Breast epithelium (tissue), 3 donors: ENCODE measurements at regions not wholly inside any gene's neighbourhood (a gene's known extent, or its start where the extent isn't known, plus 50 kb on each side); places are given as distances from the start of the nearest gene placed in this dataset.

Source experiments
- POLR2A ChIP-seq: fragments of 450-650 bp; IDR thresholded peaks from one replicate; pipeline ENCODE4 v1.6.1; 2016; ENCODE audit warnings: antibody characterized with exemption, mild to moderate bottlenecking, moderate library complexity
- POLR2AphosphoS5 ChIP-seq, 3 donors: sonication (generic); formaldehyde crosslinking; IDR thresholded peaks; one replicate each; pipeline ENCODE4 v1.6.1; 2017; ENCODE audit warnings: antibody characterized with exemption in 3 of 3
- TF ChIP-seq, protein P1 (sequence below), 3 donors: fragments of 450-650 bp; IDR thresholded peaks; one replicate each; pipeline ENCODE4 v1.5.1; 2016 to 2017; ENCODE audit warnings: antibody characterized with exemption in 3 of 3, mild to moderate bottlenecking in 3 of 3, moderate library complexity in 3 of 3

DNA sequence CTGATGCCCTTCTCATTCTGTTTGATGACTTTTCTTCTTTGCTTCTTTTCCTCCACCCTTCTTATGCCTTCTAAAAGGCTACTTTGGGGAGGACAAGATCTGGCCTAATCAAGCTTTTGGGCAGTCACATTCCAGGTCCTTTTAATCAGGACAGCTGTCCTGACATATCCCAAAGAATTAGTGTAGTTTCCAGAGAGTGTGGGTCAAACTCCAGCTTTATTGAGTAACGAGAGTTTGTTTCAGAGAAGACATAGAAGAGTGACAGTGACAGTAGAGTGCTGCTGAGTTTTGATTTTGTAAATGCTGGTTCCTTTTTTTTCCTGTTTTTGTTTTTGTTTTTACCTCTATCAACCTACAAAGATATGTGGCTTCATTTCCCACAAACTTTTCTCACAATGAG, 158.4 kb upstream of the SESN3 start:
- TF ChIP-seq, protein P1, sequence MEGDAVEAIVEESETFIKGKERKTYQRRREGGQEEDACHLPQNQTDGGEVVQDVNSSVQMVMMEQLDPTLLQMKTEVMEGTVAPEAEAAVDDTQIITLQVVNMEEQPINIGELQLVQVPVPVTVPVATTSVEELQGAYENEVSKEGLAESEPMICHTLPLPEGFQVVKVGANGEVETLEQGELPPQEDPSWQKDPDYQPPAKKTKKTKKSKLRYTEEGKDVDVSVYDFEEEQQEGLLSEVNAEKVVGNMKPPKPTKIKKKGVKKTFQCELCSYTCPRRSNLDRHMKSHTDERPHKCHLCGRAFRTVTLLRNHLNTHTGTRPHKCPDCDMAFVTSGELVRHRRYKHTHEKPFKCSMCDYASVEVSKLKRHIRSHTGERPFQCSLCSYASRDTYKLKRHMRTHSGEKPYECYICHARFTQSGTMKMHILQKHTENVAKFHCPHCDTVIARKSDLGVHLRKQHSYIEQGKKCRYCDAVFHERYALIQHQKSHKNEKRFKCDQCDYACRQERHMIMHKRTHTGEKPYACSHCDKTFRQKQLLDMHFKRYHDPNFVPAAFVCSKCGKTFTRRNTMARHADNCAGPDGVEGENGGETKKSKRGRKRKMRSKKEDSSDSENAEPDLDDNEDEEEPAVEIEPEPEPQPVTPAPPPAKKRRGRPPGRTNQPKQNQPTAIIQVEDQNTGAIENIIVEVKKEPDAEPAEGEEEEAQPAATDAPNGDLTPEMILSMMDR (IDR thresholded peaks at IDR 0.05) = no peak
- no peak for TF ChIP-seq POLR2A
- TF ChIP-seq POLR2AphosphoS5 (IDR thresholded peaks at IDR 0.05) = no peak
